Left renal cortex interstitium (tissue), 4 donors: ENCODE measurements at regions not wholly inside any gene's neighbourhood (a gene's known extent, or its start where the extent isn't known, plus 50 kb on each side); places are given as distances from the start of the nearest gene placed in this dataset.
"Not testable (repeated sequence)": the region's sequence is repeated elsewhere in the genome, so short reads cannot be mapped to it uniquely, and the experiment has no call there.

ENCODE experiments used
- DNase-seq, 4 donors: peaks; one replicate each; pipeline ENCODE4 v3.0.0-alpha.2; 2013; ENCODE audit warnings: low read depth in 4 of 4, low spot score in 2 of 4, missing footprints in 1 of 4

DNA sequence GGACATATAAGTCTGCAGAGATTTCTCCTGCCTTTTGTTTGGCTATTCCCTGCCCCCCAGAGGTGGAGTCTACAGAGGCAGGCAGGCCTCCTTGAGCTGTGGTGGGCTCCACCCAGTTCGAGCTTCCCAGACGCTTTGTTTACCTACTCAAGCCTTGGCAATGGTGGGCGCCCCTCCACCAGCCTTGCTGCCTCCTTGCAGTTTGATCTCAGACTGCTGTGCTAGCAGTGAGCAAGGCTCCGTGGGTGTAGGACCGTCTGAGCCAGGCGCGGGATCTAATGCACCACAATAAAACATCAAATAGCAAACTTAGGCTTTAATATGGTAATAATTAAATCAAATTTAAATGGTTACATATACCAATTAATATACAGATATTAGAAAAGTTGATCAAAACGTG lies 525.4 kb downstream of the RERGL start:
- not testable (repeated sequence) for DNase-seq

DNA sequence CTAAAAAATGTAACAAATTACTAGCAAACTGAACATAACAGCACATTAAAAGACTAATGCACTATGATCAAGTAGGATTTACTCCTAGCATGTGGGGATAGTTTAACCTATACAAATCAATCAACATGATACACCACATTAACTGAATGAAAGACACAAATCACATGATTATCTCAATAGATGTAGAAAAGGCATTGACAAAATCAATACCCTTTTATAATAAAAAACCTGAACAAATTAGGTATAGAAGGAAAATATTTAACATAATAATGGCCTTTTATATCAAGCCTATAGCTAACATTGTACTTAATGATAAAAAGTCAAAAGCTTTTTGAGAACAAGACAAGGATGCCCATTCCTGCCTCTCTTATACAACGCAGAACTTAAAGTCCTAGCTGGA lies 540.0 kb downstream of the RERGL start:
- DNase-seq: no peak

DNA sequence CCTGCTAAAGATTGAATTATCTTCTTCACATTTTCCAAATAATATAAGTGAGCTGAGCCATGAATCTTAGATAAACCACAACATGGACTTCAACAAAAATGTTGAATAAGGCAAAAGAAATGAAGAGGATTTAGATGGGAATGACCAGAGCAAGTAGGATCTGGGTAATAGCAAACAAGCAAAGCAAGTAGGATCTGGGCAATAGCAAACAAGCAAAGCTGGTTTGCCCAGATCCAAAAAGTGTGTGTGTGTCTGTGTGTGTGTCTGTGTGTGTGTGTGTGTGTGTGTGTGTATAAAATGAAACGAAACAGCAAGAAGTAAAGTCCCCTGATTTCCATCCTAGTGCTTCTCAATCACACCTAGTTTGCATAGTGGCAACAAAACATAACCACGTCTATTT lies 549.1 kb downstream of the RERGL start:
- no peak for DNase-seq

DNA sequence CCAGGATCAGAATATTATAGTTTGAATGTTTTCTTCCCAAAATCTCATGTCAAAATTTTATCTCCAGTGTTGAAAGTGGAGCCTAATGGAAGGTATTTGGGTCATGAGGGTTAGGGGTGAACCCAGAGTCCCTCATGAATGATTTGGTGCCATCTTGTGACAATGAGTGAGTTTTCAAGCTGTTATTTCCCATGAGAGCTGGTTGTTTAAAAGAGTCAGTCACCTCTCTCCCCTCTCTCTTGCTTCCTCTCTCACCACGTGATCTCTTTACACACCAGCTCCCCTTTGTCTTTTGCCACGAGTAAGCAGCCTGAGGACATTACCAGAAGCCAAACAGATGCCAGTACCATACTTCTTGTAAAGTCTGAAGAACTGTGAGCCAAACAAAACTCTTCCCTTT lies 561.6 kb downstream of the RERGL start:
- DNase-seq: no peak

DNA sequence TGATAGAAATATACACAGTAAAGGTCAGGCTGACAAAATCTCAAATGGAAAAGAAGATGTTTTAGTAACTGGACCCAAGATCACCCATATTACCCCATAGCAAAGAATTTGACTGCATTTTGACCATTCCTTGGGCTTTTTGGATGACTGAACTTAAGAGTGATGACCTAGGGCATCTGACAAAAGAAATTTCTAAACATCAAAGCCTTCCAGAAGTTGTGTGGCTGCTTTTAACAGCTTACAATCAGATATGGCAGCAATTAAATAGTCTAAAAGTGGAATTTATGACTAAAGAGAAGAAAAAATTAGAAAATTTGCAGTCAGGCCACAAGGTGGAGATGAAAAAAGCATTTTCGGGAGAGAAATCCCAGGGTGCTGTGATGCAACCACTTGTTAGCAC lies 563.0 kb downstream of the RERGL start:
- no peak for DNase-seq

DNA sequence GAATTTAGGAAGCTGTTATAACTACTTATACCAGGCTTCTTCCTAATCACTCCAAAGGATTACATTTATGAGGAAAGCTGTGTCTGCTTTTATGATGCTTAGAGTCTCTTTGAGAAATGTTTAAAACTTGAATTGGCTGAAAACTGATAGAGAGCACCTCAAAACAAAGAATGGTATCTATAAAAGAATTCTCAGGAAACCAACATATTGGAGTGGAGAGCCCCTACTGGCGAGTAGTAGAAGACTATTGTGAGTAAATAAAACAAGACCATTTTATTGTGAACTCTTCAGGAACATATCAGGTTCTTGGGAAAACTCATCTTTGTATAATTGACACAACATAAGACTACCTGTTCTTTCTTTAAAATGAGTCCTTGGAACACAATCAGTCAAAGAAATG lies 578.6 kb downstream of the RERGL start:
- no peak for DNase-seq

DNA sequence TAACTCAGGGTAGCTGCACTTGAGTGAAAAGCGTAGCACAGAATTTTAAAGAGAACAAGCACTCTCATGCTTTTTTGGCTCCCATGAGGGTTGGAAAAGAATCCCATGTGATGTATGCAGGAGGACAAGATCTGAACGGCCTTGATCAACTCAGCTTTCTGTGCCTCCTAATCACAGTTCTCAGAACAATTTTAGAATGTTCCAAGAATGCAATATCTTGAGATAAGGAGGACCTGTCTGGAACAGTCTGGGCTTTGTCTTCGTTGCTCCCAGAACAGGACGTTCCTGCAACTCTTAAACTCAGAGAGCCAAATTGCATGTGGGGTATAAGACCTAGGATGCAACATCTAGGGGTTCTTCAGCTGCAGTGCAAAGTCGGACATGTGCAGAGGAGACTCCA lies 582.7 kb downstream of the RERGL start:
- no peak for DNase-seq

DNA sequence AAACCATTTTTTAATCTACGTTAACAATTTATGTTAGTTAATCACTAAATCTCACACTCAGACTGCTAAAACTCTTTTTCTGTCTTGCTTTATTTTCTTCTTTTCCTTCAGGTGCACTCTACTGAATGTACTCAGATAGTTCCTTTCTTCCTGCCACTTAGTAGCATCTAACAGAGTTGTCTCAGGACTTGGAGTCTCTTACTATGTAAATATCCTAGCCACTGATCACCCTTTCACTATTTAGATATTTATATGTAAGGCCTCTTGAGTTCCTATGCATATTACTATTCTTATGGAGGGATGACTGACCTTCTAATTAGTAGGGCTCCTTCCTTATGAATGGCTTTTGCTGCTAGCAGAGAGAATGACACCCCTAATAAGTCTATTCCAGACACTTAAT lies 586.3 kb downstream of the RERGL start:
- DNase-seq: no peak

DNA sequence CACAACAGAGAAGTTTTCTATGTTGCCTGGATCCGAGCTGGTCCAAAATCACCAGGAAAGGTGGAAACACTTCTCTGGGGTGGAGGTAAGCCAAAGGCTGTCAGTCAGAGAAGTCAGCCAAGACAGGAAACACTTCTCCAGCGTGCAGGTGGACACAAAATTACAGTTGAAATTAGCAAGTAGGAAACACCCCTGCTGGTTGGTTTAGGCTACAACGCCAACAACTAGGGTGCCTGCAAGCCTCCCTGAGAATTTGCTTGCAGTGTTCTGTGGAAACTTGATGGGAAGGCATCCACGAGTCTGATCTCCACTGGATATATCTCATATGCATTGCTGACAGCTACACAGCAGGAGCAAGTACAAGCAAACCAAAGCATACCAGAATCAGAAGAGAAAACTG lies 600.5 kb downstream of the RERGL start:
- DNase-seq: no peak

DNA sequence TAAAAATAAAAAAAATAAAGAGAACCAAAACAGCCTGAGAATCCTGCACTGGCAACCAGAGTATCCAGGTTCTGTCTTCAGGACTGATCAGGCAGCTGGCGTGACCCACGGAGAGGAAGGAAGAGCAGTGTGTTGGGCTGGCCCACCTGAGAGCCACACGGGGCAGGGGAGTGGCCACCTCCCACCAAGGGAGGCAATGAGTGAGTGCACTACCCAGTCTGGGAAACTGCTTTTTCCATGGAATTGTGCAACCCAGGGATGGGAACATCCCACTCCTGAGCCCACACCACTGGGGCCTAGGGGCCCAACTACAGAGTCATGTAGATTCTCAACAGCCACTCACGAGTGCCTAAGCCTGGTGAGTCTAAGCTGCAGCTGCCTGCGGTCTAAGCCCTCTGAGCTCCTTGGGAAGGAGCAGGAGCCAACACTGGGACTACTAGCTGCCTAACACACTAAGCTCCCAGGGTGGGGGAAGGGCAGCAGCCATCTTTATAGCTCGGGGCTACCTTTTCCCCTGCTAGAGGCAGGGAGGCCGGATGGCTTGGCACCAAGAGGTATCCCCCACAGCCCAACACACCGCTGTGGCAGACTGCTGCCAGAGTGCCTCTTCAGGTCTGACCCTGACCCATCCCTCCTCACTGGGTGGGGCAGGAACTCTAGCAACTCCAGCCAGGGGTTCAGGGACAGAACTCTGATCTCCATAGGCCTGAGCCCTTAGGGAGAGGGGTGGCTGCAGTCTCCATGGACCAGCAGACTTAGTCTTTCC lies 610.9 kb downstream of the RERGL start:
- no peak for DNase-seq

DNA sequence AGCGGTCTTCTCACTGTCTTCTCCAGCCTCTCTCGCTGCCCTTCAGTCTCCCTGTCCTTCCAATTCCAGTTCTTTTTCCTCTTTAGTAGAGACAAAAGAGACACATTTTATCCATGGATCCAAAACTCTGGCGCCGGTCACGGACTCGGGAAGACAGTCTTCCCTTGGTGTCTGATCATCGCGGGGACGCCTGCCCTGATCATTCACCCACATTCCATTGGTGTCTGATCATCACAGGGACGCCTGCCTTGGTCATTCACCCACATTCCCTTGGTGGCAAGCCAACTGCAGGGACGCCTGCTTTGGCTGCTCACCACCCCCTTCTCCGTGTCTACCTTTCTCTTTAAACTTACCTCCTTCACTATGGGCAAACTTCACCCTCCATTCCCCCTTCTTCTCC lies 619.5 kb downstream of the RERGL start:
- DNase-seq: no peak

DNA sequence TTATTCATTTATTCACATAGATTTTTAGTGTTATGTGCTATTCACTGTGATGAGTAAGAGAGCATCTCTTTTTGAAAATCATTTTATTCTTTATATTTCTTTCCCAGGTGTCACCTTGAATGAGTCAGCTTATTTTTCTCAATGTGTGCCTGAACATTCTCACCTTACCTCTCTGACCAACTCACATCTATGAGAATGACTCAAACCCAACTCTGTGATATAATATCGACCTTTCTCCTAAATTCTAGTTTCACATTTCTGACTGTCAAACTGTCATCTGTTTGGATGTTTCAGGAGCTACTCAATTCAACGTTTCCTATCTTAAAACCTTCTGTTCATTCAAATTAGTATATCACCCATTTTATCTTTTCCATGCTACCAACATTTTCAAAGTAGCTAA lies 630.8 kb downstream of the RERGL start:
- no peak for DNase-seq

DNA sequence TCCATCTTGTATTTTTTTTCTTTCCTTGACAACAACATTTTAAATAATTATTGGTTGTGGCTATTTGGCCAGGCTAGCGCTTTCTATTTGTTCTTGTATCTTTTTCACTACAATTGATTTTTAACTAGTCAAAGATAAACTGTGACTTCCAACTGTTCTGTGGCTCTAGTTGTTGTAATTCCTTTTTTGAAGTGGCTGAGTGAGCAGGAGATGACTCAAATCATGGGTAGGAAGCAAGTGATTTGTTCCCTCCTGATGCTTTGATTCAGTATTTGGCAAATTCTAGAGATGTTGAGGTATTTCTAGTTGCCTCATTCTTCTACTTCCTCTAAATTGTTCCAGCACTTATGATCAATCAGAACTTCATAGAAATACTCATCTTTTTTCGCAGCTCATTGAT lies 633.5 kb downstream of the RERGL start:
- no peak for DNase-seq

DNA sequence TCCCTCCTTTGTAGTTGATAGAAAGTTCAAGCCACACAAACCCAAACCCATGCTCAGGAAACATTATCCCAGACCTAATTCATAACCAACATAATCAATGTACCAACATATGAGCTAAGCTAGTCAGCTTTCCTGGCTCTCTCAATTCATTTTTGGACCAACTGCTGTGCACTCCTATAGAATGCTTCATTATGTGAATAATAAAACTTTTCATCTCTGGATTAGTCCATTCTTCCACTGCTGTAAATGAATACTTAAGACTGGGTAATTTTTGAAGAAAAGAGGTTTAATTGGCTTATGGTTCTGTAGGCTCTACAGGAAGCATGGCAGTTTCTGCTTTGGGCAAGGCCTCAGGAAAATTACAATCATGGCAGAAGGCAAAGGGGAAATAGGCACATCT lies 651.9 kb downstream of the RERGL start:
- no peak for DNase-seq

DNA sequence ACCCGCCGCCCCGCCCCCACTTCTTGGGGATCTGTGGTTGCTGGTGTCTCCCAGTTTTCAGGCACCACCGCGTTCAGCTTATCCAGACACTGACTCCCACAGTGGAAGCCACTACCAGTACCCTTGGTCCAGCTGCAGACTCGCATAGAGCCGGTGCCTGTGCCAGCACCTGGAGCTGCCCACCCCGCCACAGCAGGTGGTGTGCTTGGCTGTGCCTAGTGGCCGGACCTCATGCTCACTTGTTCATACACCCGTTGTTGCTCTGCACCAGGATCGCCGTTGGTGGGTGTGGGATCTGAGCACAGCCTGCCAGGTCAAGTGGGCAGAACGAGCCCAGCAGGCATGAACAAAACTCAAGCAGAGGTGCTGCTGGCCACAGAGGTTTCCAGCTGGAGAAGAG lies 673.2 kb downstream of the RERGL start:
- DNase-seq: no peak

DNA sequence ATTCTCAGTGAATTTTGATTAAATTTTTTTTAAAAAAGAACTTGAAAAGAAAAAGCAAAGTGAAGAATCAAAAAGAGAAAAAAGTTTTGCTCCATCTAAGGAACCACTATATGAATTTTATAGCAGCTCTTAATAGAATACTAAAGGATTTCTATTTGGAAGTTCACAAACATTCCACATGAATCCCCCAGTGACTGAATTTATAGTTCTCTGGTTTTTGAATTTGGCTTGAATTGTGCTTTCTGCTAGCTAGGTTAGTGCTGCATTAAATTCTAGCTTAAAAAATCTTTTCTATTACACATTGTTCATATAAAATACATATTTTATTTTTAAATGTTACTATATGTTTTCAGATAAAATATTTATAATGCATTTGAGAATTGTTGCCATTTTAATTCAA lies 675.4 kb downstream of the RERGL start:
- no peak for DNase-seq

DNA sequence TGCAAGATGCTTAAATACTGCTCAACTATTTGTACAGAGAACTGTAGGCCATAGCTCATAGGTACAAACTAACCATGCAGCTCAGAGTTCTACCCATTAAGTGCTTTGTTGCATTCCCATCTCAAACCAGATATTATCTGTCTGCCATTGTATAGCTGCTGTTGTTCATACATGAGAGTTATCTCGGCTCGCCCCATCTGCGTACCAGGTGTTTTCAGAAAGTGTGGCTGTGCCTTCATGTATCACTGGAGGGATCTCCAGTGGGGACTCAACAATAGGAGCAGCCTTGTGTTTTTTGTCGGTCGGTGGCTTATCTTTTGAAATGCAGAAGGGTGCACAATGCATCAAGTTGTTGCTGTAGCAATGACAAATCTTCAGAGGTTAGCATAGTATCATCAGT lies 678.3 kb downstream of the RERGL start:
- DNase-seq: no peak

DNA sequence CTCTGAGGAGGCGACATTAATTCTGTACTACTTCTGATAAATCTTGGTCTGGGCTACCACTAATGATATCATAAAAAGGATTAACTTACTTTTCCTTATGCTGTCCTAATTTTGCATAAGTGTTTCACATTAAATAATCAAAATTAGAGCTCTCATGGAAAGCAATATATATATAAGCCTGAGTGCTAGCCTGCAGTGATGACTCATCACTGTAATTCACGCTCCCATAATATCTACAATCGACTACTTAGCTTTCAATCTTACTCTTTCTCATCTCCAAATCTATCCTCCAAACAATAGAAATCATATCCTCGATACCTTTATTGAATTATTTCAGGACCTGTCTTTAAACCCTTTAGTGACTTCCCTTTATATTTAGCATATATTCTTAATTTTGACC lies 701.3 kb downstream of the RERGL start:
- no peak for DNase-seq

DNA sequence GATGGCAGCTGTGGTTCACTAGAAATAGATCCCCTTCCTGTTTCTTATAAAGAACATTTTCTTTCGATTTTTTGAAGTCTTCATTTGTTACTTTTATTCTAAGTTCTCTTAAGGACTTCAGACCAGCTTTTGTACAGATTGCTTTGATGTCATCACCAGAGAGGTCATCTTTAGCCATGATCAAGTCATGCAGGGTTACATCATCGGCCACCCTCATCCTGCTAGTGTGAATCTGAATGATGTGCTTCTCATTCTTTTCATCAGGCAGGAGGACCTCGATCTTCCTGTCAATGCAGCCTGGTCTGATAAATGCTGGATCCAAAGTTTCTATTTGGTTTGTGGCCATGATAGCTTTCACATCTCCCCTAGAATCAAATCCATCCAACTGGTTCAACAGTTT lies 706.7 kb downstream of the RERGL start:
- DNase-seq: no peak

DNA sequence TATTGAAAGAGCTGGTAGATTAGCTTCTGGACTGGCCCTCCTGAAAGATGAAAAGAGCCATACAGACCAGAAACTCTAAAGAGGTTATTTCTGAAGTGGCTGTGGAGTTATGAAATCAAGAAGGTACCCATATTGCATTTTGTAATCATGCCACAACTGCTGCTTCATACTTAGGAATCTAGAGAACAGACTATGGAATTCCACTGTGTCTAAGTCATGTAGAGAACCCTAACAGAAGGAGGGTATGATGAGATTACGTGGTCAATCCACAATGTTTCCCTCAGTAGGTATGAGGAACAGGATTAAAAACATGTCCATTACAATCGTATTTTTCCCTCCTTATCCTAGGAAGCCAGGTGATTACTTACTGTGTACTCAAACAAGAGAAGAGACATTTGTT lies 708.8 kb downstream of the RERGL start:
- no peak for DNase-seq

DNA sequence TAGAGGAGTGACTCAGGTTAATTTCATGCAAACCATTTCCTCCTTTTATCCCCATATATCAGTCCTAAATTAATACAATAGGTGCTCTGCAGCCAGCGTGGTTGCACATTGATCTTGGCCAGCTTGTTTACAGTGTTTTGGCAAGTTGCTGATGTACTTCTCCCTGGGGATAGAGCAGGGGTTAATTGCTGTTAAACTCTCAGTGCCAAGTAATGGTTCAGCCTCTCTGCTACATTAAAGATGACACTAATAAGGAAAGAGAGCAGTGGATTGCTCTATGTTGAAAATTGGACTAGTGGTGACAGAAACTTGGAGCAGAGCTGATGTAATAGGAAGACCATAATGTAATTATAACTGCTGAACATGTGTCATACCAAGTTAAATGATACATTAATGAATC lies 717.5 kb downstream of the RERGL start:
- no peak for DNase-seq

DNA sequence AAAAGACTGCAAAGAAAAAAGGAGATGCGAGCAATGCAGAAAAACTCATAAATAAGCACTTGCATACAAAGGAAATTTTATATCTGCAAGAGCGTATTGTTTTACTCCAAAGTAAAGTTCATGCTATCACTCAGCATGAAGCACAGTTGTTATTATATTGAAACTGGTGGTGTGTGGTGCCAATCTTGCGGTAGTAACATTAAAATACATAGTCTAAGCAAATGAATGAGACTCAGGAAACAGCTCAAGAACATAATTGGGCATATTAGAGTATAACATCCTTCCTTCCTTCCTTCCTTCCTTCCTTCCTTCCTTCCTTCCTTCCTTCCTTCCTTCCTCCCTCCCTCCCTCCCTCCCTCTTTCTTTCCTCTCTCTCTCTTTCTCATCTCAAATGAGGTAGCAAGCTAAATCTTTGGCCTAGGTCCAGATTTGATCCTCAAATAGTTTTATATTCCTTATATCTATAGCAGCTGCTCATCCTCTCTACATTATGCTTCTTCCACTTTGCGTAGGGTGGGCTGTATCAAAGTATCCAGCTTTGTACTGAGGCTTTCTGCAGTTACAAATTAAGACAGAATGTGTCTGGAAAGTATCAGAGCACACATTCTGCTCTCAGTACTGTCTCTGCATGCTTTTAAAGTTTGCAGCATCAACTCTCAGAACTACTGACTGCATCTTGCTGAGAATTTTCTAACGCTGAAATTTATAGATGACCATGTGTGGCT lies 718.3 kb downstream of the RERGL start:
- no peak for DNase-seq

DNA sequence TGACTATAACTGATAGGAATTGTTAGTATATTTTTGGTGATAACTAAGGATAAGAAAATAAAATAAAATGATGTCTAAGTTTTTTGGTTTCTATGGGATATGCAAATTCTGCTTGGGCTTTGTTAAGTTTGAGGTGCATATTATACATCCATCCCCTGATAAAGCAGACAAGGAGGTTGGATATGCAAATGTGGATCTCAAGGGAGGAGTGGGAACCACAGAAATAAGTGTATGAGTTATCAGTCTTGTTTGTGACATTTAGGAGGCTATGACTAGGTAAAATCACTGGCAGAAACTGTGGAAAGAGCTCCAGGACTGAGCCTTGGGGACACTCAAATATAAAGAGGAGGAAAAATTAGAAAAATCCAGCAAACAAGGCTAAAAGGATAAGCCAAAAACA lies 719.4 kb downstream of the RERGL start:
- DNase-seq: no peak
